GM12872 (cell line): ENCODE measurements at regions not wholly inside any gene's neighbourhood (a gene's known extent, or its start where the extent isn't known, plus 50 kb on each side); places are given as distances from the start of the nearest gene placed in this dataset.

Source experiments
- CTCF ChIP-seq: IDR thresholded peaks from 3 replicates; pipeline ENCODE4 v1.5.1; 2011; ENCODE audit warnings: low read depth, mild to moderate bottlenecking, low read length, moderate library complexity; ENCODE audit not compliant: insufficient read depth

- no peak for TF ChIP-seq CTCF
Measured at GRCh38 chr6:82750556-82750955, 315.1 kb downstream of the UBE3D start.

- no peak for TF ChIP-seq CTCF
Measured at GRCh38 chr6:82751718-82752117, 313.9 kb downstream of the UBE3D start.

- no peak for TF ChIP-seq CTCF
Measured at GRCh38 chr6:82761674-82762345, 303.8 kb downstream of the UBE3D start.

- no peak for TF ChIP-seq CTCF
Measured at GRCh38 chr6:82766476-82766875, 299.2 kb downstream of the UBE3D start.

- TF ChIP-seq CTCF: no peak
Measured at GRCh38 chr6:82767037-82767436, 298.6 kb downstream of the UBE3D start.

GRCh38 chr6:82767447-82767846 lies 298.2 kb downstream of the UBE3D start:
- TF ChIP-seq CTCF: no peak

GRCh38 chr6:82772851-82773717 lies 292.6 kb downstream of the UBE3D start:
- TF ChIP-seq CTCF: no peak
